M059J (cell line): ENCODE measurements at regions not wholly inside any gene's neighbourhood (a gene's known extent, or its start where the extent isn't known, plus 50 kb on each side); places are given as distances from the start of the nearest gene placed in this dataset.

Experiments used
- DNase-seq: peaks from one replicate; pipeline ENCODE4 v3.0.0-alpha.2; 2012; ENCODE audit warnings: low read depth

DNA sequence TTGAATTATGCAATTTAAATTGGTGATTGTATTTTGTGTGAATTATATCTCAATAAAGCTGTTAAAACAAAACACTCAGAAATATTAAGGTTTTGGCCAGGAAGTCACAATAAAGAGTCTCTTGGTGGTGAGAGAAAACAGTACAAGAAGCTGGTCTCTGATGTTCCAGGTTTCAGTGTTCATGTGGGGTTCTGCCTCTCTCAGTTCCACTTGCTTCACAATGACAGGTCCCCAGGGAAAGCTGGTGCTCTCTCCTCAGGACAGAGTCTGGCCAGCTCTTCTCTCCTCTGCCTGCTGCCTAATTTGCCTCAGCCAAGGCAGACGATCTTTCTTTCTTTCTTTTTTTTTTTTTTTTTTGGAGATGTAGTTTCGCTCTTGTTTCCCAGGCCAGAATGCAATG lies 342.9 kb upstream of the PLXNA2 start:
- DNase-seq: no peak

DNA sequence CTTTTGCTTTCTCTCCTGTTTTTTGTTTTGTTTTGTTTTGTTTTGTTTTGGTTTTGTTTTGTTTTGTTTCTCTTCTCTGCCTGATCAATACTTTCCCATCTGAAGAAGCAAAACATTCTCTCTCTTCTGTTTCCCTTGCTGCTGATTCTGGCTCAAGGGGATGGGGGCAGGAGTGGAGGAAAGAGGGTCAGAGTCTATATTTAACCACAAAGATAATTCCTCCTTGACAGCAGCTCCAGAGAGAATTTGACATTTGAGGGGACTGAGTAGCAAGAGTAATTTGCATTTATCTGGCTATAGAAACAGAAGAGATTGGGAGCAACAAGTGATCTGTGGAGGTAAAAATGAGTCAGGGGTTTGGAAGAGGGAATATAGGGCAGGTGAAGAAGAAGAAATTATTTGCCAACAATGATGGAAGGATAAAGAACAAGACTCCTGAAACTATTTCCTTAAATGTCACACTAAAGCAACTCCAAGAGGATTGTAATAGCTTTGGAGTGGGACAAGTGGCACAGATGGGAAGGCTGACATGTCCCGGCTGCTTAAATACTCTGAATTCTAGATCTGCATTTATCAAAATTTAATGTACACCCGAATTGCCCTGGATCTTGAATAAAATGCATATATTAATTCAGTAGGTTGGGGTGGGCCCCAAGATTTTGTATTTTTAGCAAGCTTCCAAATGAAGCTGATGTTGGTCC lies 349.3 kb upstream of the PLXNA2 start:
- no peak for DNase-seq

DNA sequence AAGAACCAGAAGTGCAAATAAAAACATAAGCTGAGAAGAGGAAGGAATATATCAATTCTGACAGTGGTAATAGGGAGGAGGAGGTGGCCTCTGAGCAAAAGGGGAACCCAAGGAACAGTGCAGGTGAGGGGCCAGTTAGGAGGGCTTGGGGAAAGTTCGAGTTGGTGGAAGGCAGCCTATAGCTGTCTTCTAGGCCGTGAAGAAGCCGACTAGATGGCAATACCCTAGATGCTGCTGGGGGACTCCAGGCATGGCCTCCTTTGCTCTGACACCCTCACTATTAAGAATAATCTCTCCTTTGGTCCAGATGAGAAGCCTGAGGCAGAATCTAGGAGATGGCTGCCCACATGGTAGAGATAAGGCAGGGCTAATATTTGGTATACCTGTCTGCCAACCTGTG lies 351.1 kb upstream of the PLXNA2 start:
- no peak for DNase-seq

DNA sequence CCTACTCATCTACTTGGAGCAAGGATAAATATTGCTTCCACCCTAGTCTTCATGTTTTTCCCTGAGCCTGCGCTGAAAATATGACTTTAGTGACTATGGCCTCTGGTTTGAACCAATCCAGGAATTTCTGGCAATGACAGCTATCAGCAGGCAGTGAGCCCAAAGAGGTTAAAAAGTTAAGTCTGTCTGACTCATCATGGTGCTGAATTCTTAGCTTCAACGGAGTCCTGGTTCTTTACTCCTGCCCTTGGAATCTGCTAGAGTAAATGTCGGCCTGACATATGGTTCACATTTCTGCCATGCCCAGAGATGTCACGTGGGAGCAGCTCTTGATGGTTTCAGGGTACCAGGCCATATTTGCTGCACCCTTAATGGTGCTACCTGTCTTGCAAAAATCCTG lies 351.6 kb upstream of the PLXNA2 start:
- peak; percentile 84 for DNase-seq

DNA sequence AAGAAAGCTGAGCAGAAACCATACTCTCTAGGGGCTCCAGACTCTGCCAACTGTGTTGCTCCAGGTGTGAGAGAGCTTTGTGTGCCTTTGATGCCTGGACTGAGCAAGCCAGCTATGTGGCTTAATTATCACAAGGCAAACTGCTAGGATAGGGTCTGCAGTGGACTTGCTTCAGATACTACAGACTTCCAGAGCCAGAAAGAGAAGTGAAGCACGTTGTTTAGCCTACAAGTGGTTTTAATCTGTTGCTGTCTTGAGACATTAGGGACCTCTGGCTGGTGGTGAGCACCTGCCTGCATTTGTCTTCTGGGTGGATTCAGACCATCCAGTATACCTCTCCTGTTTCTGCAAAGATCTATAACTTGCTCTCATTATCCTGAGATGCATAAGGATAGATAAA lies 353.4 kb upstream of the PLXNA2 start:
- DNase-seq: no peak

DNA sequence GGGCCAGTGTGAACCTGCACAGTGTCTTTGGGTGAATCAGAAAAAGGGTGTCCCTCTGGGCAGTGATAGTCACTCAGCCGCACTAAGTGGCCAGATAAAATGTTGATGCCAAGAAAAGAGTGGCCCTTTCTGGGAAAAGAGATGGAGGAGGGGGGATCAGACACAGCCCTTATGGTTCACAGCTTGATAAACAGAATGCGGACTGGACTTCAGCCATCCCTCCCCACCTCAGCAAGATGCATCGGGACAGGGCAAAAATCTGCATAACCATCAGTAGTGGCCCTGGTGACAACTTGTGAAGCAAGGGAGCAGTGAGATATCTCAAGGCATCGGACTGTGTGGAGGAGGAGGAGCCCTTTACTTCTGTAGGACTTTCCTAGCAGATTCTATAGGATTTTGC lies 353.8 kb upstream of the PLXNA2 start:
- no peak for DNase-seq

DNA sequence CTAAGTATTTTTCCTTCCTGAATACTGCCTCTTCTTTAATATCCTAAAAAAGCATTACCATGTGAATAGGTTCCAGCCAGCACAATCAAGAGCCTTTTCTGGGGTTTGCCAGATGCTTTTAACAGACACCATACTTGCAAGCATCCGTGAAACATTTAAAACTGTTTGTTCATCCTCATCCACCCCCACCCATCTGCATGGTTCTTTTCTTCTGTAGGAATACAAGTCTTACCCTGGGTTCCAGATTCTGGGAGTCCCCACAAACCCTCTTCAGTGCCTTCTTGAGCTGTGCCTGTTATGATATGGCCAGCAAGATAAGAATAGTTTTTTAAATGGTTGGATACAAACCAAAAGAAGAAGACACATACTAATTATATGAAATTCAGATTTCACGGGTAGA lies 354.9 kb upstream of the PLXNA2 start:
- DNase-seq: no peak

DNA sequence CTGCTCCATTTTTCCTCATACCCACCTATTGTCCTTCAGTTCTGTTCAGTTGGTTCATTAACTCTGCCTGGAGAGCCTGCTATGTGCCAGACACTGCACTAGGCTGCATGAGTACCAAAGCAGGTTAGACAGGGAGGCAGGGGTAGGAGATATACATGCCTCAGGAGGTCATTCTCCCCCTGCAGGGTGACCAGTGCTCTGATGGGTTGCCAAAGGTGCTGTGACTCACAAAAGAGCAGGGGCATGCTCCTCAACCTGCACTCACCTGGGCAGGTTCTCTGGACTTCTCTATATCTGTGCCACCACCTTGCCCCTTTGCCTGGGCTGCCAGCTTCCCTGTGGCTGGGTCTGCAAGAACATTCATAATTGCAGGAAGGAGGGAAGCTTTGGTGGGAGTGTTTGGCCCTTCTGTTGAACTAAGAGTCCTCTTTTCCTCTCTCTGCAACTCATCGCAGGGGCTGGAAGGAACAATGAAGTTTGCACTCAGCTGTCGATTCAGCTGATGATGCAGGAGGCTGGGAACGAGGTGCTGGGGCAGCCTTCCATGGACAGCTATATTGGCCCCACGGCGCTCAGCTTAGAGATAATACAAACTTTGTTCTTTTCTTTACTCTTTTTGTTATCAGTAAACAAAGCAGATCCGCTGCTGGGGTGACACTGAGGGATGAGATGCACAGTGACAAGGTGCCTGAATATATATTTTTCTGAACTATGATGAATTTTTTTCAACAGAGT lies 356.4 kb upstream of the PLXNA2 start:
- DNase-seq: no peak

DNA sequence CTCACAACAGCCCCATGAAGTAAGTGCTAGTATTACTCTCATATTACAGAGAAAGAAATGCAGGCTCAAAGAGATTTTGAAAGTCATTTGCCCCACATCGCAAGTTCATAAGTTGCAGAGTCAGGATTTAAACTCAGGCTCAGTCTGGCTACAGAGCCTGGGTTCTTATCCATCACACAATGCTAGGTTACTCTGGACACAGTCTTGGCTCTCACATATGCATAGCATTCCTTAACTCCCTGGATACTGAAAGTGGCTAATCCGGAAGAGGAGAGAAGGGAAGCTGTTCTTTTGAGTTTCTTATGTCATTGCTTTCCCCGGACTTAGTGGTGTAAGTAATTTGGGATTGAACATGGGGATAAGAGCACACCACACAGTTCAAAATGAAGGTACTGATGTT lies 357.4 kb upstream of the PLXNA2 start:
- peak; percentile 8 for DNase-seq

DNA sequence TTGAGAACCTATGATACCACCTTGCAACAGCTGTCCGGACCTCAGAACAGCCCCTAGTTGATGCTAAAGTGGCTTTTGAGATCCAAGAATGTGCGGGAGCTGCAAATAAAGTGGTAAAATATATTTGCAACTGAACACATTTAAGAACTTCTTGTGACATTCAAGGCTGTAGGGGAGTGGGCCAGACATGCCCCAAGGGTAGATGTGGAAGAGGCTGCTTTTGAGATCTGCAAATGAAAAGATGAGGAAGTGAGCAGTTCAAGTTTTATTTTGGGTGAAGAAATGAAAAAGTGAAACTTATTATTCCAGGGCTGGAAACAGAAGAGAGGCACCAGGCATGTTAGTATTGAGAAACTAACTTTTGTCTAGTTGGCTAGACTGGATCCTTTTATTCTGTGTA lies 359.5 kb upstream of the PLXNA2 start:
- DNase-seq: no peak

DNA sequence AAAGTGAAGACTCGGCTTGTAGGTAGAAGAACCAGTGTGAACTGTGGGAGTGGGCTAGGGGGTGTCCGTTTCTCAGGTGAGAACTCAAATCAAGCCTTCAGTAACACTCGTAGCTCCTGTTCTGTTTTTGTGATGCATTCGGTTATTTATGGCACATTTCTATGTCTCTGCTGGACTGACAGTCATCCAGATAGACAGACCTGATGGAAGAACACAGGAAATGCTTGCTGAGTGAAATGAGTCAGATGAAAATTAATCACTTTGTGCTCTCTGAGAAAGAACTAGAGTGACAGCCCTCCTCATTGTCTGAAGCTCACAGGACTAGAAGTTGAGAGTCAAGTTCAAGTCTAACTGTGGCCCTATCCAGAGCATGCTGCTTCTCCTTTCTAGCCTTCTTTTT lies 360.1 kb upstream of the PLXNA2 start:
- DNase-seq: peak; percentile 88

DNA sequence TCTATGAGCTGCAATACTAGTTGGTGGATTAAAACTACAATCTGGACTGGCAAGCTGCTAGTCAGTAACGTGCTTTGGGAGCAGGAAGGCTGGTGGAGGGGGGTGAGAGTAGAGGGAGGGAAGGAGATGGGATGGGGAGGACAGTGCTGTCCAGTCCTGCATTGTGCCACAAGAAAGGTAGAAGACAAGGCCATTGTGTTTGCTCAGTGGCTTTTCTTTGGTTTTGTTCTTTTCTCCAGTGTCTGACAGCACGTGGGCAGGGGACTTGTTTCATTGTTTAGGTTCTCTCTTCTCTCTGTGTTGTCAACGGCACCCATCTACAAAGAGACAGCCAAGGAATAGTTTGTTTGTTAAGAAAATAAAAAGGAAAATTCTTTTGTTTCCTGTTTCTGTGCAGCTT lies 362.8 kb upstream of the PLXNA2 start:
- DNase-seq: no peak

DNA sequence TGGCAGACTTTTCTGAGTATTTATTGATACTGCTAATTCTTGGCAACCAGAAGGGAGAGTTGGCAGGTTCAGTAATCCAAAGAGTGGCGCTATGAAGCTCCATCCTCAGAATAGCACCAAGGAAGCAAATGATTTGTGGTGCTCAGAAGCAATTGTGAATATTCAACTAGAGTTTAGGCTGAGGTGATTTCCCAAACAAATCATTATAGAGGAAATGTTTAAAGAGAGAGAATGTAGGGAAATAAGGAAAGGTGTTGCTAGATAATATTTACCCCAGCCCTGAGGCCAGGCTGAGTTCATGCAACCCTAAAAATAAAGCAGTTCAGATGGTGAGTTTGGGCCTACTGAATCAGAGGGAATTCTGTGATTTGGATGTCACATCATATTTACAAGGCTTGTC lies 363.4 kb upstream of the PLXNA2 start:
- no peak for DNase-seq

DNA sequence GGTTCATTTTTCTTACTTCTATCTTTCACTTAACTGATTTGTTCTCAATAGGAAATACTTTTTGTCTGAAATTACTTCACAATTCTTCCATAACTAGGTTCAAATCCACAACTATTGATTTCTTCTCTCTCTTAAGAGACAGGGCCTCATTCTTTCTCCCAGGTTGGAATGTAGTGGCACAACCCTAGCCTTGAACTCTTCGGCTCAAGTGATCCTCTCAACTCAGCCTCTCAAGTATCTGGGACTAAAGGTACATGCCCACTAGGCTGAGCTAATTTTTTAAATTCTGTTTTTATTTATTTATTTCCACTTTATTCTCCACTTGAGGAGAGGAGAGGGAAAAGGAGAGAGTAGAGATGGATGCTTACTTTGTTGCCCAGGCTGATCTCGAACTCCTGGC lies 370.4 kb upstream of the PLXNA2 start:
- DNase-seq: no peak

DNA sequence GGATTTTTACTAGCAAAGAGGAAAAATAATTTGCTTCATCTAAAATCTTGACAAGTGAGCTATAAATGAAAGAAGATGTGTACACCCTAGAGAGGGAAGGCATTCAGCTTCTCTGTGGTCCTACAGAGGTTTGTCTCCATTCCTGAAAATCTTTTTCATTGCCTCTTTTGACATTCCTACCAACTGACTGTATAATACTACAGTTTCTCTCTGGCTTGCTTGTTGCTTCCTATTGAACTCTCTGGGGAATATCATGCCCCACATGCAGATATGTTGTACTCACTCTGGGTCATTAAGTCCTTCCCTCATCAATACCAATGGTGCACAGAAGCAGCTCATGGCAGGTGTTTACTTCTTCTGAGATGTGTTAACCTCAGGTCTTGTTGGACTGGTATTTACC lies 371.2 kb upstream of the PLXNA2 start:
- DNase-seq: no peak

DNA sequence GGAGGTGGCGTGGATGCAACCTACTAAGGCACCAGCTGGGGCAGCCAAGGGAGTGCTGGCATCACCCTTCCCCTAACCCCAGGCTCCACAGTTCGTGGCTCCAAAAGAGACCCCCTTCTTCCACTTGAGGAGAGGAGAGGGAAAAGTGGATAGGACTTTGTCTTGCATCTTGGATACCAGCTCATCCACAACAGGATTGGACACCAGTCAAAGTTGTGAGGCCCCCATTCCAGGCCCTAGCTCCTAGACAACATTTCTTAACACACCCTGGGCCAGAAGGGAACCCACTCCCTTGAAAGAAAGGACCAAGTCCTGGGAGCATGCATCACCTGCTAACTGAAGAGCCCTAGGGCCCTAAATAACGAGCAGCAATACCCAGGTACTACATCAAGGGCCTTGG lies 372.6 kb upstream of the PLXNA2 start:
- DNase-seq: no peak

DNA sequence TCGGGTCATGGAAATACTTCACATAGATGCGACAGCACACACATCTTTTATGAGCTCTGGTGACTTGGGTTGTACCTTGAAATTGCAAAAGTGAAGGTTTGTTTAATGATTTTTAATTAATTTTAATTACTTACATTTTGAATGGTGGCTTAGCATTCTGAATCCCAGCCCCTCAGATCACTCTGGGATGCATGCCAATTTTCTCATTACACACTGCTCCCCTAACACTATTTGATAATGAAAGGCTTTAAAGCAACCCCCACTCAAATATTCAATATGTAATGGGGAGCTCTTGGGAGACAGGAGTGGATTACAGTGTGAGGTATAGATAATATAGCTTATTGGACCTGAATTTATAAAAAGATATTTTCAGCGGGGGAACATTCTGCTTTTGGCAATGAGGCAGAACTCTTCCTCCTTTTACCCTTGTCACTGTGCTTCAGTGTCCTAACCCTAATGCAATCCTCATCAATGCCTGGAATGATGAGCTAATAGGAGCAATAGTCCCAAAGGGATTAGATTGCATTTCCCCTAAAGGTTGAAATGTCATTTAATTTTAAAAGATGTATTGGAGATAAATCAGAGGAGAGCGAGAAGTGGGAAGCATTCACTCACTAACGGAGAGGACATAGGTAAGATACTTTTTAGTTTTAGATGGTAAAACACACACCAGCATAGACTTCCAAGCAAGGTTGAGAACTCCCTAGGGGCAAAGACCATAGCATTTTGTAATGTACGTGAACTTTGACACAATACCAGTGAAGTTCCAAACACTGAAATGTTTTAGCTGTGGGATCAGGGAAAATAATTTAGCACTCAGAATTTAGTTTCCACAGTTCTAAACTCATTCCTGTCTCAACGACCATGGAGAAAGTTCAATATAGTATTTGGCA lies 384.1 kb upstream of the PLXNA2 start:
- no peak for DNase-seq

DNA sequence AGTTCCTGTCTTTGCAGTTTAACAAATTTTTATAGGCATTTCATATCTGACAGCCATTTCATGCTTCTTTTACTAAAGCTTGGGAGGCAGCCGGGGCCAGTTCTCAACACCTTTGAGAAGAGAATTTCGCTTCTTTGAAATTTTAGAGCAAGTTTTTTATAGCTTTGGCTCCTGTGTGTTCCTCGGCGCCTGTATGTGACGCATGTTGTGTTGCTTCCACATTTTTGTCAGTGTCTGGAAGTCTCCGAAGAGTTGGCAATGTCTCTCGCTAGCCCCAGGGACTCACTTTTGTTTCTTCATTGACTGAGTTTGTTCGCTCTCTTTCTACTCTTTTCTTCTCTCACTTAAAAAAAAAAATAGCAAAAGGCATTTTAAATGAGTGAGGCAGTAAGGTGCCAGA lies 386.9 kb upstream of the PLXNA2 start:
- no peak for DNase-seq

DNA sequence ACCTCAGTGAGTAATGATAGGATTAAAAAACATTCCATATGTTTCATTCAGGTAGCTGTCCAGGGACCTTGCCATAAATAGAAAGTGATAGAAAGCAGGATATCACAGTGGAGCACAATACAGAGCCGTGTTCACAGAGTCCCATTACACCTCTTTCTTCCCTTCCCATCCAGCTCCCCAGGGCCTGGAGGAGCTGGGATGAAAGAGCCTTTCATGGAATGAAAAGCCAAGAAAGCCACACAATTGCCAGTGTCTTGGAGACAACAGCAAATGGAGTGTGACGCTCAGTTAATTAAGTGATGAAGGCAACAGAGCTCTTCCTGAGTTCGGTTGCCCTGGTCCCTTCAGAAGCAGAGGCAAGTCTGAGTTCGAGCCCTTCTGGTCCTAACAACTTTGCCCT lies 387.3 kb upstream of the PLXNA2 start:
- no peak for DNase-seq

DNA sequence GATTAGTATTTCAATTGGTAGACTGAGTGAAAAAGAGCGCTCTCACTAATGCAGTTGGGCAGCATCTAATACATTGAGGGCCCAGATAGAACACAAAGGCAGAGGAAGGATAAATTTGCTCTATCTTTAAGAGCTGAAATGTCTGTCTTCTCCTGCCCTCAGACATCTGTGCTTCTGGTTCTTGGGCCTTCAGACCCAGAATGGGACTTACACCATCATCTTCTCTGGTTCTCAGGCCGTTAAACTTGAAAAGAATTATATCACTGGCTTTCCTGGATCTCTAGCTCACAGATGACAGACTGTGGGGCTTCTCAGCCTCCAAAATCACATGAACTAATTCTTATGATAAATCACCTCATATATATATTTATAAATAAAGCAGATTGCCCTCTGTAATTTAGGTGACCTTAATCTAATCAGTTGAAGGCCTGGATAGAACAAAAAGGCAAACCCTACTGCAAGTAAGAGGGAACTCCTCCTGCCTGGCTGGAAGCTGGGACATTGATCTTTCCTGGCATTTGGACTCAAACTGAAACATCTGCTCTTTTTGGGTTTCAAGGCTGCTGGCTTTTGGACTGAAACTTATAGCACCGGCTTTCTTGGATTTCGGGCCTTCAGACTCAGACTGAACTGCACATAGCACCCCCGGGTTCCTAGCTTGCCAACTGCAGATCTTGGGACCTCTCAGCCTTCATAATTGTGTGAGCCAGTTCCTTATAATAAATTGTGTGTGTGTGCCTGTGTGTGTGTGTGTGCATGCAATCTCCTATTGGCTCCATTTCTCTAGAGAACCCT lies 390.4 kb upstream of the PLXNA2 start:
- DNase-seq: no peak

DNA sequence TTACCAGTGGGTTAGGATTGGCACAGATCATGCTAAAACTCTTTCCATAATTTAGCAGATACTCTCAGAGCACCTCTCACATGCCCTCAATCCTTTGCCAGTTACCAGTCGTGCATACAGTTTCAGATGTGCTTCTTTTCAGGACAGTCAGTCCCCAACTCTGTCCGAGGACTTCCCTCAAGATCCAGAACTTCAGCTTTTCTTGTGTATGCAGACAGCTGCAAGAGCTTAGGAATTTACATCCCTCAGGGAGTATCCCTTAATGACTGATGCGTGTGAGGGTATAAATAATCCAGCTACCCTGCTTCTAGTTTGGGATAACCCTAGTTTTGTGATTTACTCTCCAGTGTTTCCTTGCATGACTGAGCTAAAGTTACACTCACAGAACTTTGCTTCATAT lies 393.0 kb upstream of the PLXNA2 start:
- no peak for DNase-seq

DNA sequence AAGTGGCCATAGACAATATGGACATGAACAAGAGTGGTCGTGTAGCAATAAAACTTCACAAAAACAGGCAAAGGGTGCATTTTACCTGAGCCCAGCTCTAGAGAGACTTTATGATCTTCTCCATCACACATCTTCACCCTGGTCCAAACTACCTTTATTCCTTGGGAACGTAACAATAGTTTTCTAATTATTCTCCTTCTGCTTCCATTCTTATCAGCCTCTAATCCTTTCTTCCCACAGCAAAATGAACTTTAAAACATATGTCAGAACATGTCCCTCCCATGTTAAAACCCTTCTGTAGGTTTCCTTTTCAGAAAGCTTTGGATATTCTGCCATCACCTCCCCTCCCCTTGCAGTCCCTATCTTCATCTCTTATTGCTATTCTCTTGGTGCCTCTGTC lies 395.2 kb upstream of the PLXNA2 start:
- no peak for DNase-seq
